ENCODE measurements at regions not wholly inside any gene's neighbourhood (a gene's known extent, or its start where the extent isn't known, plus 50 kb on each side); places are given as distances from the start of the nearest gene placed in this dataset.

- no peak for DNase-seq (ENCODE audit: low read depth in 2 of 2)
Observed at GRCh38 chr11:28417601-28418323, 309.6 kb downstream of the METTL15 start.

- no peak for DNase-seq (ENCODE audit: low read depth in 2 of 2)
Observed at GRCh38 chr11:28412029-28412428, 303.8 kb downstream of the METTL15 start.

- no peak for DNase-seq (ENCODE audit: low read depth in 2 of 2)
Observed at GRCh38 chr11:28401446-28401845, 293.3 kb downstream of the METTL15 start.

DNA sequence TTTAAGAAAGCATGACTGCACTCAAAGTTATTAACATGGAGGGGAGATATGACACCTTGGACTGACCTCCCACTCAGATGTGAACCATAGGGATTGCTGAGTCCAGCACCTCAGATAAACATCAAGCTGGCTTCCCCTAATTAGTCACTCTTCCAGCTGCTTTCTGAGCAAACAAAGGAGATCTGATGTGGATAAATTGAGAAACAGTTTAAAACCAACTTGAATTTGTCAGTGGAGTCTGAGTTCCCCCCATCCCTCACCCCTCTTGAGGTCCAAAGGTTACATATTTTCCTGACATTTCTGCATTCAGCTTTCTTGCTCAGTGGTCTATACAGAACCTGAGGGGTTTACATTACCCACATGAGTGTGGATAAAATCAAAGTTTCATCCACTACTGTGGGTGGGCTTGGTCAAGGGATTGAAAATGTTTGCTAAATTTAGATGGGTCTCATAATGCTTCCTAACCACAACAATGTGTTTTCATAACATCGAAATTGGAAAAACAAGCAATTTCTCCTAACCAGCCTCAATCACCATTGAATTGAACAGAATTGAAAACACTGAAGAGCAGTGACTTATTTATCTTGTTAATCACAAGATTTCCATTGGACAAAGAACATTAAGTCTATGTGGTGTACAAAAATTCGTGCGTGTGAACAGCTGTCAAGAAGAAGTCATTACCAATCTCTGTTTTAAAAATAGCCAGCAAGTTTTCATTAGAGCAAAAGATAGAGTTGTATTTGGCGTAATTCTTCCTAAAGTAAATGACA lies 292.3 kb downstream of the METTL15 start:
- DNase-seq (ENCODE audit: low read depth in 2 of 2), result no peak

DNA sequence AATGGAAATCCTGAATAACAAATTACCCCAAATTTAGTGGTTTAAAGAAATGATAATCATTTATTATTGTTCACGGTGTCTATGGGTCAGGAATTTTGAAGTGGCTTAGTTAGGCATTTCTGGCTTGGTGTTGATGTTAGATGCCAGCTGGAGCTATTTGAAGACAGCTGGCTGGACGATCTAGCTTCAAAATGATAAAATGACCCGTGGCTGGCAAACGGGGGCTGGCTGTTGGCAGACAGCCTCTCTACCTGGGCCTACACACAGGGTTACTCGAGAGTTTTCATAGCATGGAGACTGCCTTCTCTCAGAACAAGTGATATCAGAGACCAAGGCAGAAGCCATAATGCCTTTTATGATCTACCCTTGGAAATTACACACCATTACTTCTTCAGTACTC lies 285.2 kb downstream of the METTL15 start:
- DNase-seq (ENCODE audit: low read depth in 2 of 2), result no peak

DNA sequence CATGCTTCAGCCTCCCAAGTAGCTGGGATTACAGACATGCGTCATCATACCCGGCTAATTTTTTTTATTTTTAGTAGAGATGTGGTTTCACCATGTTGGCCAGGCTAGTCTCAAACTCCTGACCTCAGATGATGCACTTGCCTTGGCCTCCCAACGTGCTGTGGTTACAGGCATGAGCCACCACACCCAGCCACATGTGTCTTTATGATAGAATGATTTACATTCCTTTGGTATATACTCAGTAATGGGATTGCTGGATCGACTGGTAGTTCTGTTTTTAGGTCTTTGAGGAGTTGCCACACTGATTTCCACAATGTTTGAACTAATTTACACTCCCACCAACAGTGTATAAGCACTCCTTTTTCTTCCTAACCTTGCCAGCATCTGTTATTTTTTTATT lies 276.2 kb downstream of the METTL15 start:
- no peak for DNase-seq (ENCODE audit: low read depth in 2 of 2)

- DNase-seq (ENCODE audit: low read depth in 2 of 2), result no peak
Observed at GRCh38 chr11:28383456-28383855, 275.3 kb downstream of the METTL15 start.

Data from stimulated activated CD8-positive, alpha-beta memory T cell treated with anti-CD3 and anti-CD28 coated beads, Interleukin-2, amount 100 ng/mL, for 48 hours (primary cell).